Chondrocyte (in vitro differentiated cells): ENCODE measurements at regions not wholly inside any gene's neighbourhood (a gene's known extent, or its start where the extent isn't known, plus 50 kb on each side); places are given as distances from the start of the nearest gene placed in this dataset.
A peak's percentile ranks its signal among the peaks of the same experiment; 100 is the strongest.

Experiments used
- DNase-seq: peaks from one replicate; pipeline ENCODE4 v3.0.0; 2021; ENCODE audit warnings: mixed read lengths, low spot score
- H3K27ac Mint-ChIP-seq: one replicate; pipeline ENCODE4 v1.8.0; 2021; ENCODE audit warnings: mild to moderate bottlenecking, moderate library complexity, mixed read lengths; ENCODE audit not compliant: unreplicated experiment
- H3K27me3 Mint-ChIP-seq: 2 replicates; pipeline ENCODE4 v1.8.0; 2021; ENCODE audit warnings: low read depth, mixed read lengths
- H3K36me3 Mint-ChIP-seq: 2 replicates; pipeline ENCODE4 v1.8.0; 2021; ENCODE audit warnings: low read depth, mixed read lengths
- H3K4me1 Mint-ChIP-seq: 2 replicates; pipeline ENCODE4 v1.8.0; 2021; ENCODE audit warnings: low read depth, mild to moderate bottlenecking, mixed read lengths
- H3K4me3 Mint-ChIP-seq: one replicate; pipeline ENCODE4 v1.8.0; 2021; ENCODE audit warnings: mild to moderate bottlenecking, moderate library complexity, mixed read lengths; ENCODE audit not compliant: unreplicated experiment
- H3K9me3 Mint-ChIP-seq: 2 replicates; pipeline ENCODE4 v1.8.0; 2021; ENCODE audit warnings: low read depth, mixed read lengths
- TF ChIP-seq, protein P1 (sequence below): fragments of 200-600 bp; sonication (generic); IDR thresholded peaks from 2 replicates; pipeline ENCODE4 v1.5.0; 2021; ENCODE audit warnings: antibody characterized with exemption, mild to moderate bottlenecking, moderate library complexity

- DNase-seq, result no peak
- peaks cover 2% of the 10 kb centered on the region for H3K36me3 Mint-ChIP-seq
- H3K4me3 Mint-ChIP-seq, result no peak overlapping the region
- TF ChIP-seq, protein P1, sequence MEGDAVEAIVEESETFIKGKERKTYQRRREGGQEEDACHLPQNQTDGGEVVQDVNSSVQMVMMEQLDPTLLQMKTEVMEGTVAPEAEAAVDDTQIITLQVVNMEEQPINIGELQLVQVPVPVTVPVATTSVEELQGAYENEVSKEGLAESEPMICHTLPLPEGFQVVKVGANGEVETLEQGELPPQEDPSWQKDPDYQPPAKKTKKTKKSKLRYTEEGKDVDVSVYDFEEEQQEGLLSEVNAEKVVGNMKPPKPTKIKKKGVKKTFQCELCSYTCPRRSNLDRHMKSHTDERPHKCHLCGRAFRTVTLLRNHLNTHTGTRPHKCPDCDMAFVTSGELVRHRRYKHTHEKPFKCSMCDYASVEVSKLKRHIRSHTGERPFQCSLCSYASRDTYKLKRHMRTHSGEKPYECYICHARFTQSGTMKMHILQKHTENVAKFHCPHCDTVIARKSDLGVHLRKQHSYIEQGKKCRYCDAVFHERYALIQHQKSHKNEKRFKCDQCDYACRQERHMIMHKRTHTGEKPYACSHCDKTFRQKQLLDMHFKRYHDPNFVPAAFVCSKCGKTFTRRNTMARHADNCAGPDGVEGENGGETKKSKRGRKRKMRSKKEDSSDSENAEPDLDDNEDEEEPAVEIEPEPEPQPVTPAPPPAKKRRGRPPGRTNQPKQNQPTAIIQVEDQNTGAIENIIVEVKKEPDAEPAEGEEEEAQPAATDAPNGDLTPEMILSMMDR, result no peak
- peaks cover 15% of the 10 kb centered on the region for H3K9me3 Mint-ChIP-seq
- no peak overlapping the region for H3K27ac Mint-ChIP-seq
- H3K27me3 Mint-ChIP-seq, result no peaks in the 10 kb centered on the region
- peaks cover 17% of the 10 kb centered on the region for H3K4me1 Mint-ChIP-seq
These were observed 95.3 kb upstream of the SLC28A3 start for GRCh38 chr9:84435902-84436301.

DNA sequence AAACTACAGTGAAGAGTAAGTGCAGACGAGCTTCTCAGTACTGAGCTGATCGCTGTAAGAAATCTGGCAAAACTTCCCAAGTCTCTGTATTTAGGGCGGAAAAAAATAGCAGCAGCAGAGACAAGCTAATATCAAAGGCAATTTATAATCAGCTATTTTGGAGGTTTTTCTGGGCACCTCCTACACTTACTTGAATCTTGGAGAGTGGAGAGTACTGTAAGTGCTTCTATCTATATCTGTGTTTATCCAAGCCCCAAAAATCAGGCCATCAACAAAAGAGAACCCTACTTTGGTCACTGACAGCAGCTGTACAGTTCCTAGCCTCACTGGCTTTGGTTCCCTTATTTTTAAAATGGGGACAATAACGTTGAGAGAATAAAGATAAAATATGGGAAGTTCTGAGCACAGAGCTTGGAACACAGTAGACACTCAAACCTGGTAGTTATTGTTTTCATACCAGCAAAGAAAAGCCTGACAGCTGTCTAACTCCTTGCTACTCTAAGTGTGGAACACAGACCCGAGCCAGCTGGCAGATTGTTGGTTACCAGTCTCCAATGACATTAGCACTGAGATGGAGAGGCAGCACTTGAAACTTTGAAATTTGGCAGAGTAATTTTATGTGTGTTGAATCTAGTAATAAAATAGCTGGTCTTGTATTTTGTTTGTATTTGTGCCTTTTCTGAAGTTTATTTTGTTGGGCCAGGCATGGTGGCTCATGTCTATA, 96.0 kb upstream of the SLC28A3 start:
- peaks cover 15% of the 10 kb centered on the region for H3K9me3 Mint-ChIP-seq
- H3K4me1 Mint-ChIP-seq, result peaks cover 17% of the 10 kb centered on the region
- H3K27ac Mint-ChIP-seq, result no peak overlapping the region
- H3K27me3 Mint-ChIP-seq, result no peaks in the 10 kb centered on the region
- TF ChIP-seq, protein P1, result no peak
- no peak overlapping the region for H3K4me3 Mint-ChIP-seq
- peaks cover 2% of the 10 kb centered on the region for H3K36me3 Mint-ChIP-seq
- no peak for DNase-seq

DNA sequence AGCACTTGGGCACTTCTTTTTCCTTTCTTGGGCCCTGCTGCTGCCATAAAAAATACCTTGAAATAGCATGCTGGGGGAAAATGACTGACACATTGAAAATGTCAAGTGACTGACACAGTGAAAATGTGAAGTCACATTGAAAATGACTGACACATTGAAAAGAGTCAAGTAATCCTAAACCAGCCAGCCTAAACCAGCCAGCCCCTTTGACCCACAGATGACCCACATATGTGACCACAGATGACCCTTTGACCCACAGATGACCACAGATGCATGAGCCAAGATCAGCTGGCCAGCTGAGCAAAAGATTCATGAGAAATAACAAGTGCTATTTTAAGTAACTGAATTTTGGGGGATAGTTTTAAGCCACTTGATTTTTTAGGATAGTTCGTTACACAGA, 97.8 kb upstream of the SLC28A3 start:
- TF ChIP-seq, protein P1, result no peak
- Mint-ChIP-seq H3K4me3 (no peak overlapping the region), H3K36me3 (peaks cover 2% of the 10 kb centered on the region), H3K4me1 (peaks cover 17% of the 10 kb centered on the region), H3K27ac (no peak overlapping the region), H3K9me3 (peaks cover 15% of the 10 kb centered on the region), H3K27me3 (peaks cover 2% of the 10 kb centered on the region)
- no peak for DNase-seq

DNA sequence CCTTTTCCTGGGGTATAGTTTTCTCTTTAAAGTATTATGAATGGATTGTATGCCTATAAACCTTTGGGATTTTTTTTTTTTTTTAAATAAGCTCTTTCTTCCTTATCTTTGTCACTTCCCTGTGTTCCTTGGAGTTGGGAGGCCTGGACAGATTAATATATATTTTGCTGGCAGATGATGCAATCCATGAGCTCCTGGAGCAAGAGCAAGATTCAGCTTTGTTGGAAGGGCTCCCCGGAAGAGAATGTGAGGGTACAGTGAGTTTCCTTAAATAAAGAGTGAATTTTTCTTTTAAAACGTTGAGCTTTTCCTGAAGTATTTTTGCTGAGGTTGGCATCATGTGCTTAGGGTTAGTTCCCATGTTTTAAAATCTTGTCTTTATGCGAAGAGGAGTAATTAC, 98.7 kb upstream of the SLC28A3 start:
- peaks cover 17% of the 10 kb centered on the region for H3K4me1 Mint-ChIP-seq
- no peak for DNase-seq
- H3K27ac Mint-ChIP-seq, result peak overlapping the region; percentile 86
- peaks cover 2% of the 10 kb centered on the region for H3K27me3 Mint-ChIP-seq
- H3K9me3 Mint-ChIP-seq, result peaks cover 15% of the 10 kb centered on the region
- H3K36me3 Mint-ChIP-seq, result peaks cover 2% of the 10 kb centered on the region
- no peak overlapping the region for H3K4me3 Mint-ChIP-seq
- TF ChIP-seq, protein P1, result no peak

GRCh38 chr9:84442712-84443111, 102.2 kb upstream of the SLC28A3 start:
- TF ChIP-seq, protein P1, result no peak
- Mint-ChIP-seq H3K27me3 (peaks cover 6% of the 10 kb centered on the region), H3K27ac (no peak overlapping the region), H3K36me3 (no peaks in the 10 kb centered on the region), H3K9me3 (peaks cover 5% of the 10 kb centered on the region), H3K4me1 (peaks cover 17% of the 10 kb centered on the region), H3K4me3 (no peak overlapping the region)
- no peak for DNase-seq
